Fibroblast of upper back skin (primary cell): ENCODE measurements at regions not wholly inside any gene's neighbourhood (a gene's known extent, or its start where the extent isn't known, plus 50 kb on each side); places are given as distances from the start of the nearest gene placed in this dataset.
"Not testable (repeated sequence)": the region's sequence is repeated elsewhere in the genome, so short reads cannot be mapped to it uniquely, and the experiment has no call there.

Experiments used
- DNase-seq: peaks from one replicate; pipeline ENCODE4 v3.0.0-alpha.2; 2013

DNA sequence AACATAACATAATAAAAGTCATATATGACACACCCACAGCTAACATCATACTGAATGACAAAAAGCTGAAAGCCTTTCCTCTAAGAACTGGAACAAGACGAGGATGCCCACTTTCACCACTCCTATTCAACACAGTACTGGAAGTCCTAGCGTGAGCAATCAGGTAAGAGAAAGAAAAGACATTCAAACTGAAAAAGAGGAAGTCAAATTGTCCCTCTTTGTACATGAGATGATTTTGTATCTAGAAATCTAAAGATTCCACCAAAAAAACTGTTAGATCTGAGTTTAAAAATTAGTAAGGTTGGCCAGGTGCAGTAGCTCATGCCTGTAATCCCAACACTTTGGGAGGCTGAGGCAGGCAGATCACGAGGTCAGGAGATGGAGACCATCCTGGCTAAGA lies 70.1 kb upstream of the PROKR2 start:
- not testable (repeated sequence) for DNase-seq

DNA sequence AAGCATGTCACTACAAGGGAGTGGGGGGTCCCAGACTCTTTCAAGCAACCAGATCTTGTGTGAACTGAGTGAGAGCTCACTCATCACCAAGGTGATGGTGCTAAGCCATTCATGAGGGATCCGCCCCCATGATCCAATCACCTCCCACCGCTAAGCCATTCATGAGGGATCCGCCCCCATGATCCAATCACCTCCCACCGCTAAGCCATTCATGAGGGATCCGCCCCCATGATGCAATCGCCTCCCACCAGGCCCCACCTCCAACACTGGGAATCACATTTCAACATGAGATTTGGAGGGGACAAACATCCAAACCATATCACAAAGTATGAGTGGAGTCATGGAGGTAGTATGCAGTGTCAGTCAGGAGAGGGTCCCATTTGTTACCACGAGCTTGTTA lies 64.8 kb upstream of the PROKR2 start:
- DNase-seq = not testable (repeated sequence)

DNA sequence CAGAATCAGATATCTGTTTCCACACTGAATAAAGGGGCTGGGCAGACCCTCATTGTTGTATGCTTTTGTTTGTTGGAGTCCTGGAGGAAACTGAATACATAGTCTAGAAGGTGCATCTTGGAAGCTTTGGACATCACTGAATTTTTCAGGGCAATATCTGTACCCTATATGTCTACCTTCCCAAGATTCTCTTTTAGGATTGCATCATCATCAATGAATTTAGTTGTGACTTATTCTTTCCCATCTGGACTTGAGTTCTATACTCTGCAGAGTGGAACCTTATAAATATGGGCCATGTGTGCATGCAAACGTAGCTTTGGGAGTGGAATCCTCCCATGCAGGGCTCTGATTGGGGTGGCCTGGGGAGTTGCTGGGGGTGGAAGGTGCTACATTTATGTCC lies 60.7 kb upstream of the PROKR2 start:
- no peak for DNase-seq

DNA sequence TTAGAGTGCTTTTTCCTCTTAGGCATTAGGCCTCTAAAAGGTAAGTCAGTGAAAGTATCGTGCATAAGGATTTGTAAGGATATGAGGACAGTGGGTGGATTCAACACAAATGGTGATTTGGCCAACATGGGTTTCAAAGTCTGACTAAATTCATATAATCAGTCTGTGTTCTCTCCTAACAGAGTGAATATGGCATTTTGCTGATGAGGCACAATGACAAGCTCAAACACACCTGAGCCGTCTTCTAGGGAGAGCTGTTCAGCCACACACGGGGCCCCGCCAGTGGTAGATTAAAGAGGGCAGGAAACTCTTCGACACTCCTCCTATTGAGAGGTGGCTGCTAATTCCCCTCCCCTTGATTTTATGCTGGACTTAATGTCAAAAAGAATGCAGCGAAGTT lies 59.5 kb upstream of the PROKR2 start:
- DNase-seq = no peak

DNA sequence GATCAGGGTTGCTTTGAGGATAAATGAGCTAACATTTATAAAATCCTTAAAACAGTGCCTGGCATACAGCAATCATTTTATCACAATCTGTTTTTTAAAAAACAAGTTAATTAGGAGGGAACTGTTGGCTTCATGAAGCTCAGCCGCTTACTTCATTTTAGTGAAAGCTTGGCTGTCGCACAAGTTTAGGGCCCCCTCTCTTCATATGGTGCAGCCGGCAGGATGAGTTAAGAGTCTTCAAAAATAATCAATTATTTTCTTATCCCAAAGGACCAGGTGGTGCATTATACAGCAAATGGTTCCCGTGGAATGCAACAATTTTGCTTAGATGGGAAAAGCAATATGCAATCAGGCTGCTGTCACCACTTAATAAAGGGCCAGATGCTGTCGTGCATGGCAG lies 57.4 kb upstream of the PROKR2 start:
- DNase-seq = no peak

DNA sequence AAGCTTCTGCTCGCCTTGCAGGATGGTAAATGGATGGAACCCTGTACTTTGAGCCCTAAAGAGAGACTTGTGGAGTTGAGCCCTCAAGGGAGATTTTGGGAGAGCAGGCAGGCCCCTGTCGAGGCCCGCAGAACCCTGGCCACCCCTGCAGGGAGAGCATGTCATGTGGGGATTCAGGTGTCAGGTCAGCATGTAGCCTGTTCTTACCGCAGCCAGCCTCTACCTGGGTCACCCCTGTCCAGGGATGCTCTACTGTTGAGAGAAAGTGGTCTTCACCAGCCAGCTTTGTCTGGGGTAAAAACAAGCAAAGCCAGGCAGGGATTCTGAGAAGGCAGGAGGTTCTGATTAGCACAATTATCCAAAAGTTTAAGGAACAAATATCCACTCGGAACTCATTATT lies 55.6 kb upstream of the PROKR2 start:
- no peak for DNase-seq

DNA sequence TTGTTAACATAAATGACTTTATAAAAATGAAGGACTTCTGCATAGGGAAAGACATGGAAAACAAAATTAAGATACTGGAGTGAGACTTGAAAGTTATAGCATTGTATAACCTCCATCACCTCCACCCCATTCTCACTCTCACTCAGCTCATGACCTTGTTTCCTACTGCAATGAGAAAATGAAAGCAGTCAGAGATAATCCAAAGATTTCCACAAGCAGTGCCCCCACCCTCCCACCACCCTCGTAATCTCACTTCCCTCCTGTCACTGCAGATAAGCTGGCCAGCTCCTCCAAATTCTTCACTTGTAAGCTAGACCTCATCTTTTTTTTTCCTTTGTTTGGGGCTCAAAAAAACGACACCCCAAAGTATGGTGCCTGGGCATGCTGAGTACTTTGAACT lies 52.9 kb upstream of the PROKR2 start:
- DNase-seq = no peak
